WERI-Rb-1 (cell line): ENCODE measurements at regions not wholly inside any gene's neighbourhood (a gene's known extent, or its start where the extent isn't known, plus 50 kb on each side); places are given as distances from the start of the nearest gene placed in this dataset.

ENCODE experiments used
- DNase-seq: peaks from one replicate; pipeline ENCODE4 v3.0.0-alpha.2; 2020
- H3K27ac ChIP-seq: fragments of 250-450 bp; sonication (Bioruptor Pico); 2 replicates; pipeline ENCODE4 v1.5.1; 2020; ENCODE audit warnings: mild to moderate bottlenecking, moderate library complexity
- H3K27me3 ChIP-seq: fragments of 250-450 bp; sonication (Bioruptor Pico); 2 replicates; pipeline ENCODE4 v1.5.1; 2021; ENCODE audit warnings: mild to moderate bottlenecking, low read depth, moderate library complexity; ENCODE audit not compliant: insufficient read depth, severe bottlenecking
- H3K36me3 ChIP-seq: fragments of 250-450 bp; sonication (Bioruptor Pico); 2 replicates; pipeline ENCODE4 v1.5.1; 2020; ENCODE audit warnings: mild to moderate bottlenecking, moderate library complexity
- H3K4me3 ChIP-seq: 2 replicates; pipeline ENCODE4 v1.5.1; 2011; ENCODE audit warnings: low read depth, mild to moderate bottlenecking, control low read depth, low read length
- H3K9me3 ChIP-seq: fragments of 250-450 bp; sonication (Bioruptor Pico); 2 replicates; pipeline ENCODE4 v1.5.1; 2021; ENCODE audit warnings: mild to moderate bottlenecking, moderate library complexity; ENCODE audit not compliant: severe bottlenecking
- CTCF ChIP-seq: IDR thresholded peaks from 2 replicates; pipeline ENCODE4 v1.5.1; 2011; ENCODE audit warnings: low read depth, mild to moderate bottlenecking, control low read depth, inconsistent platforms, low read length

- Histone ChIP-seq H3K27me3 (no peaks in the 10 kb centered on the region), H3K36me3 (no peaks in the 10 kb centered on the region), H3K27ac (no peak overlapping the region), H3K4me3 (no peak overlapping the region), H3K9me3 (no peaks in the 10 kb centered on the region)
- no peak for TF ChIP-seq CTCF
- DNase-seq = no peak
These were observed 204.5 kb downstream of the BRD1 start for GRCh38 chr22:49623176-49623575.

GRCh38 chr22:49622241-49623105 is 205.2 kb downstream of the BRD1 start:
- Histone ChIP-seq H3K27me3 (no peaks in the 10 kb centered on the region), H3K9me3 (no peaks in the 10 kb centered on the region), H3K27ac (no peak overlapping the region), H3K4me3 (no peak overlapping the region), H3K36me3 (no peaks in the 10 kb centered on the region)
- no peak for DNase-seq
- TF ChIP-seq CTCF = no peak

GRCh38 chr22:49621601-49622210 is 206.0 kb downstream of the BRD1 start:
- no peak for DNase-seq
- no peaks in the 10 kb centered on the region for H3K36me3 ChIP-seq
- no peak overlapping the region for H3K27ac ChIP-seq
- no peak for TF ChIP-seq CTCF
- H3K27me3 ChIP-seq = no peaks in the 10 kb centered on the region
- H3K9me3 ChIP-seq = no peaks in the 10 kb centered on the region
- H3K4me3 ChIP-seq = no peak overlapping the region

GRCh38 chr22:49620666-49621065 is 207.0 kb downstream of the BRD1 start:
- no peaks in the 10 kb centered on the region for H3K27me3 ChIP-seq
- DNase-seq = no peak
- no peak overlapping the region for H3K27ac ChIP-seq
- no peaks in the 10 kb centered on the region for H3K9me3 ChIP-seq
- no peak overlapping the region for H3K4me3 ChIP-seq
- no peaks in the 10 kb centered on the region for H3K36me3 ChIP-seq
- no peak for TF ChIP-seq CTCF

- Histone ChIP-seq H3K9me3 (no peaks in the 10 kb centered on the region), H3K4me3 (no peak overlapping the region), H3K36me3 (no peaks in the 10 kb centered on the region), H3K27ac (no peak overlapping the region), H3K27me3 (no peaks in the 10 kb centered on the region)
- TF ChIP-seq CTCF = no peak
- DNase-seq = no peak
These were observed 207.6 kb downstream of the BRD1 start for GRCh38 chr22:49620003-49620556.
